ENCODE measurements at regions not wholly inside any gene's neighbourhood (a gene's known extent, or its start where the extent isn't known, plus 50 kb on each side); places are given as distances from the start of the nearest gene placed in this dataset.

- no peak for FAIRE-seq
- no peaks in the 10 kb centered on the region for H3K36me3 ChIP-seq (ENCODE audit: control insufficient read depth, insufficient read depth, low read length)
- DNase-seq (ENCODE audit: low read depth), result no peak
- H3K27me3 ChIP-seq (ENCODE audit: control insufficient read depth, insufficient read depth, low read length), result no peaks in the 10 kb centered on the region
- TF ChIP-seq CTCF (IDR thresholded peaks at IDR 0.05; ENCODE audit: insufficient read depth, low read length, severe bottlenecking), result no peak
- H3K4me3 ChIP-seq (ENCODE audit: low read depth, low read length), result no peak overlapping the region
Observed at GRCh38 chr7:113414401-113415035, 296.2 kb upstream of the SMIM30 start.

GRCh38 chr7:113412410-113412809, 294.1 kb upstream of the SMIM30 start:
- Histone ChIP-seq H3K4me3 (ENCODE audit: low read depth, low read length) (no peak overlapping the region), H3K27me3 (ENCODE audit: control insufficient read depth, insufficient read depth, low read length) (no peaks in the 10 kb centered on the region), H3K36me3 (ENCODE audit: control insufficient read depth, insufficient read depth, low read length) (no peaks in the 10 kb centered on the region)
- FAIRE-seq, result no peak
- no peak for TF ChIP-seq CTCF (IDR thresholded peaks at IDR 0.05; ENCODE audit: insufficient read depth, low read length, severe bottlenecking)
- DNase-seq (ENCODE audit: low read depth), result no peak

DNA sequence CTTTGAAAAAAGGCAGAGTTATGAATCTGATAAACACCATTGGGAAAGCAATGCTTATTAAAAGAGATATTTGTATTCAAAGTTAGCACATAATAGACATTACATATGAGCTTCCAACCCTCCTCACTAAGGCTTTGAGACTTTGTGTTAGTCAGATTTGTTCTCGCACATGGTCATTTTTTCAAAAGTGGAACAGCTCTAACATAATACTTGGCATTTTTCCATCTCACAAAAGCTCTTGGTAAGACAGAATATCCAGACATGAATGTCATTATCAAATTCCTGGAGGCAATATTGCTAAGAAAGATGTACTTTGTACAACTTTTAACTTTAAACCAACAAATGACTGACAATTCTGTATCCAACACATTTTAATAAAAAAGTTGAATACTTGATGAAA, 292.4 kb upstream of the SMIM30 start:
- TF ChIP-seq CTCF (IDR thresholded peaks at IDR 0.05; ENCODE audit: insufficient read depth, low read length, severe bottlenecking), result no peak
- no peaks in the 10 kb centered on the region for H3K27me3 ChIP-seq (ENCODE audit: control insufficient read depth, insufficient read depth, low read length)
- DNase-seq (ENCODE audit: low read depth), result no peak
- no peak for FAIRE-seq
- H3K36me3 ChIP-seq (ENCODE audit: control insufficient read depth, insufficient read depth, low read length), result no peaks in the 10 kb centered on the region
- H3K4me3 ChIP-seq (ENCODE audit: low read depth, low read length), result no peak overlapping the region

- no peaks in the 10 kb centered on the region for H3K27me3 ChIP-seq (ENCODE audit: control insufficient read depth, insufficient read depth, low read length)
- DNase-seq (ENCODE audit: low read depth), result no peak
Observed at GRCh38 chr7:113408999-113409398, 290.6 kb upstream of the SMIM30 start.

GRCh38 chr7:113405296-113406056, 287.1 kb upstream of the SMIM30 start:
- no peak for TF ChIP-seq CTCF (IDR thresholded peaks at IDR 0.05; ENCODE audit: insufficient read depth, low read length, severe bottlenecking)
- no peaks in the 10 kb centered on the region for H3K36me3 ChIP-seq (ENCODE audit: control insufficient read depth, insufficient read depth, low read length)
- DNase-seq (ENCODE audit: low read depth) (no peak), FAIRE-seq (no peak)
- H3K27me3 ChIP-seq (ENCODE audit: control insufficient read depth, insufficient read depth, low read length), result no peaks in the 10 kb centered on the region
- H3K4me3 ChIP-seq (ENCODE audit: low read depth, low read length), result no peak overlapping the region

More at GRCh38 chr7:113408999-113409398, 290.6 kb upstream of the SMIM30 start:
- no peak for TF ChIP-seq CTCF (IDR thresholded peaks at IDR 0.05; ENCODE audit: insufficient read depth, low read length, severe bottlenecking)
- no peaks in the 10 kb centered on the region for H3K36me3 ChIP-seq (ENCODE audit: control insufficient read depth, insufficient read depth, low read length)
- no peak for FAIRE-seq
- H3K4me3 ChIP-seq (ENCODE audit: low read depth, low read length), result no peak overlapping the region
